ENCODE measurements at regions not wholly inside any gene's neighbourhood (a gene's known extent, or its start where the extent isn't known, plus 50 kb on each side); places are given as distances from the start of the nearest gene placed in this dataset.

DNA sequence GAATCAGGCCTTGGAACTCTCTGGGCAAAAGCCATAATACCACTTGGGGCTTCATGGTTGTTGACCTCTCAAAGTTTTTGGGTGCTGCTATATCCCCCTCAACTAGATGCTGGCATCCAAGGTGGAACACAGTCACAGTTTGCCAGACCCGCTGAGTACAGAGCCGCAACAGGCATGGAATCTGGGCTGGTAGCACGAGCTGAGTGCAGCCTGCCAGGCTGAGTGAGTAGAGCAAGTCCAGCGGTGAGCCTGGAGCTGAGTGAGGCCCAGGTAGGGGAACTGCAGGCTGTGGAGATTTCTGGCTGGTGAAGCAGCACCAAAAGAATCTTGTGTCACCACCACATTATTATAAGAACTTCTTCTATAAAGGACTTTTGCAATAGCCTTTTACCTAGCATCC lies 192.6 kb downstream of the PCDH17 start:
- Histone ChIP-seq H3F3A (ENCODE audit: insufficient read depth, low read length) (no peaks in the 10 kb centered on the region), H3K9ac (ENCODE audit: low read length) (no peak overlapping the region), H3K9me2 (replicated peaks; ENCODE audit: insufficient read depth, low read length) (no peaks in the 10 kb centered on the region), H3K36me3 (replicated peaks; ENCODE audit: insufficient read depth, low read length) (no peaks in the 10 kb centered on the region), H3K4me3 (ENCODE audit: low read length) (no peak overlapping the region), H3K27ac (ENCODE audit: low read length) (no peak overlapping the region), H2AFZ (ENCODE audit: low read length) (no peak overlapping the region), H3K4me1 (ENCODE audit: low read length) (no peaks in the 10 kb centered on the region), H3K79me2 (ENCODE audit: low read length) (no peaks in the 10 kb centered on the region), H3K4me2 (ENCODE audit: low read depth, low read length) (no peak overlapping the region), H3K9me3 (replicated peaks; ENCODE audit: insufficient read depth, low read length) (no peaks in the 10 kb centered on the region), H3K27me3 (replicated peaks; ENCODE audit: insufficient read depth, low read length) (no peaks in the 10 kb centered on the region), H4K20me1 (ENCODE audit: insufficient read depth, low read length) (no peaks in the 10 kb centered on the region)
- TF ChIP-seq, protein P1, sequence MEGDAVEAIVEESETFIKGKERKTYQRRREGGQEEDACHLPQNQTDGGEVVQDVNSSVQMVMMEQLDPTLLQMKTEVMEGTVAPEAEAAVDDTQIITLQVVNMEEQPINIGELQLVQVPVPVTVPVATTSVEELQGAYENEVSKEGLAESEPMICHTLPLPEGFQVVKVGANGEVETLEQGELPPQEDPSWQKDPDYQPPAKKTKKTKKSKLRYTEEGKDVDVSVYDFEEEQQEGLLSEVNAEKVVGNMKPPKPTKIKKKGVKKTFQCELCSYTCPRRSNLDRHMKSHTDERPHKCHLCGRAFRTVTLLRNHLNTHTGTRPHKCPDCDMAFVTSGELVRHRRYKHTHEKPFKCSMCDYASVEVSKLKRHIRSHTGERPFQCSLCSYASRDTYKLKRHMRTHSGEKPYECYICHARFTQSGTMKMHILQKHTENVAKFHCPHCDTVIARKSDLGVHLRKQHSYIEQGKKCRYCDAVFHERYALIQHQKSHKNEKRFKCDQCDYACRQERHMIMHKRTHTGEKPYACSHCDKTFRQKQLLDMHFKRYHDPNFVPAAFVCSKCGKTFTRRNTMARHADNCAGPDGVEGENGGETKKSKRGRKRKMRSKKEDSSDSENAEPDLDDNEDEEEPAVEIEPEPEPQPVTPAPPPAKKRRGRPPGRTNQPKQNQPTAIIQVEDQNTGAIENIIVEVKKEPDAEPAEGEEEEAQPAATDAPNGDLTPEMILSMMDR (IDR thresholded peaks at IDR 0.05; ENCODE audit: low read length) = no peak
- no peak for DNase-seq

DNA sequence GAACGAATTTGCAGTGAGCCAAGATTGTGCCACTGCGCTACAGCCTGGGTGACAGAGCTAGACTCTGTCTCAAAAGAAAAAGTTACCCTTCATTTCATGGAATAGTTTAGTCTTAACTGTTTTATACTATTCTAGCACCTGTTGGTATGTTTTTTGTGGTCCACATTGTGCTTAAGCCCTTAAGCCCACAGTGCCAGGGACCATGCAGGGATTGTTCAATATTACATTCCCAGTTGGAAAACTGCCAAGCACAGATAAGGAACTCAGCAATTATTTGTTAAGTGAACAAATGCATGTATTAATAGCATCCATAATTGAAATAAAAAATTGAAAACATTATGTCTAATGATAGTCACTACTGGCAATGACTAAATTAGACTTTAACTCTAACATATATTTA lies 193.5 kb downstream of the PCDH17 start:
- DNase-seq = no peak
- H3K4me3 ChIP-seq (ENCODE audit: low read length) = no peak overlapping the region
- no peak overlapping the region for H3K27ac ChIP-seq (ENCODE audit: low read length)
- H3K4me2 ChIP-seq (ENCODE audit: low read depth, low read length) = no peak overlapping the region
- no peaks in the 10 kb centered on the region for H3K4me1 ChIP-seq (ENCODE audit: low read length)
- H3K9me3 ChIP-seq (replicated peaks; ENCODE audit: insufficient read depth, low read length) = no peaks in the 10 kb centered on the region
- H4K20me1 ChIP-seq (ENCODE audit: insufficient read depth, low read length) = no peaks in the 10 kb centered on the region
- no peaks in the 10 kb centered on the region for H3K9me2 ChIP-seq (replicated peaks; ENCODE audit: insufficient read depth, low read length)
- no peaks in the 10 kb centered on the region for H3K27me3 ChIP-seq (replicated peaks; ENCODE audit: insufficient read depth, low read length)
- no peaks in the 10 kb centered on the region for H3K36me3 ChIP-seq (replicated peaks; ENCODE audit: insufficient read depth, low read length)
- no peaks in the 10 kb centered on the region for H3K79me2 ChIP-seq (ENCODE audit: low read length)
- no peak overlapping the region for H2AFZ ChIP-seq (ENCODE audit: low read length)
- H3K9ac ChIP-seq (ENCODE audit: low read length) = no peak overlapping the region
- no peaks in the 10 kb centered on the region for H3F3A ChIP-seq (ENCODE audit: insufficient read depth, low read length)
- no peak for TF ChIP-seq EZH2phosphoT487 (IDR thresholded peaks at IDR 0.05; ENCODE audit: low read length)
- TF ChIP-seq, protein P1 (IDR thresholded peaks at IDR 0.05; ENCODE audit: low read length) = no peak
- TF ChIP-seq EZH2 (optimal IDR thresholded peaks at IDR 0.05; ENCODE audit: low read depth, low read length) = no peak

DNA sequence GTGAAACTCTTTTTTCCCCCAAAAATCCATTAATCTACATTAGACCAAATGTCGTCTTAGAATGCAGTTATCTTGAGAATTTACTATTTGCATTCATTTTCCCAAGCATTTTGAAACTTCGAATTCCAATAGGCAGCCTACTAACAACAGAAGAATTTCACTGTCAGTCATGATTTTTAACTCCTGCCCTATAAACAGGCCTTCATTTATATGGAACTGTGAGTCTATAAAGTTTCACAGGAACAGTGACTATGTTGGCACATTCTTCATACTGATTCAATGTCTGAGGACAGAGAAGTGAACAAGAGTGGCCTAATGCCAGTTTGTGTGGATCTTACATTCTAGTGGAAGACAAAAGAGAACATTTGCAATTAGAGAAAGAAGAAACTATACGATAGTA lies 198.0 kb downstream of the PCDH17 start:
- Histone ChIP-seq H3K36me3 (replicated peaks; ENCODE audit: insufficient read depth, low read length) (no peaks in the 10 kb centered on the region), H3K4me3 (ENCODE audit: low read length) (no peak overlapping the region), H3K9ac (ENCODE audit: low read length) (no peak overlapping the region), H3K79me2 (ENCODE audit: low read length) (no peaks in the 10 kb centered on the region), H3F3A (ENCODE audit: insufficient read depth, low read length) (no peaks in the 10 kb centered on the region), H3K4me2 (ENCODE audit: low read depth, low read length) (no peak overlapping the region), H2AFZ (ENCODE audit: low read length) (no peak overlapping the region), H3K27ac (ENCODE audit: low read length) (no peak overlapping the region), H3K27me3 (replicated peaks; ENCODE audit: insufficient read depth, low read length) (no peaks in the 10 kb centered on the region), H3K4me1 (ENCODE audit: low read length) (no peaks in the 10 kb centered on the region), H3K9me2 (replicated peaks; ENCODE audit: insufficient read depth, low read length) (no peaks in the 10 kb centered on the region), H3K9me3 (replicated peaks; ENCODE audit: insufficient read depth, low read length) (no peaks in the 10 kb centered on the region), H4K20me1 (ENCODE audit: insufficient read depth, low read length) (no peaks in the 10 kb centered on the region)
- TF ChIP-seq EZH2phosphoT487 (IDR thresholded peaks at IDR 0.05; ENCODE audit: low read length) = no peak
- TF ChIP-seq, protein P1 (IDR thresholded peaks at IDR 0.05; ENCODE audit: low read length) = no peak
- TF ChIP-seq EZH2 (optimal IDR thresholded peaks at IDR 0.05; ENCODE audit: low read depth, low read length) = no peak
- DNase-seq = no peak

DNA sequence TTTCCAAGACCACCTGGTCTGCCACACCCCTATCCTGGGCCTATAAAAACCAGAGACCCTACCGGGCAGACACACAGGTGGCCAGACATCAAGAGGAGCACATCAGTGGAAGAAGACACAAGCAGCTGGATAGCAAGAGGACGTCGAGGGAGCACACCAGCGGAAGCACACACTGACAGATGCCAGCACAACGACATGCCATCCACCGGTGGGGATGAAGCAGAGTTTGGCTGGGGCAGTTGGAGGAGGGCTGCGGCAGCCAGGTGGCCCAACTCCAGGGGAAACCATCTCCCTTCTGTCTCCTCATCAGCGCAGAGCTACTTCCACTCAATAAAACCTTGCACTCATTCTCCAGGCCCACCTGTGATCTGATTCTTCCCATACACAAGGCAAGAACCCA lies 200.6 kb downstream of the PCDH17 start:
- no peak overlapping the region for H3K4me3 ChIP-seq (ENCODE audit: low read length)
- no peak overlapping the region for H3K4me2 ChIP-seq (ENCODE audit: low read depth, low read length)
- H3K36me3 ChIP-seq (replicated peaks; ENCODE audit: insufficient read depth, low read length) = no peaks in the 10 kb centered on the region
- TF ChIP-seq, protein P1 (IDR thresholded peaks at IDR 0.05; ENCODE audit: low read length) = no peak
- TF ChIP-seq EZH2phosphoT487 (IDR thresholded peaks at IDR 0.05; ENCODE audit: low read length) (no peak), EZH2 (optimal IDR thresholded peaks at IDR 0.05; ENCODE audit: low read depth, low read length) (no peak)
- H4K20me1 ChIP-seq (ENCODE audit: insufficient read depth, low read length) = no peaks in the 10 kb centered on the region
- no peaks in the 10 kb centered on the region for H3K79me2 ChIP-seq (ENCODE audit: low read length)
- no peaks in the 10 kb centered on the region for H3K4me1 ChIP-seq (ENCODE audit: low read length)
- H3K9me2 ChIP-seq (replicated peaks; ENCODE audit: insufficient read depth, low read length) = no peaks in the 10 kb centered on the region
- H3K27me3 ChIP-seq (replicated peaks; ENCODE audit: insufficient read depth, low read length) = no peaks in the 10 kb centered on the region
- no peak for DNase-seq
- H3K9ac ChIP-seq (ENCODE audit: low read length) = no peak overlapping the region
- no peak overlapping the region for H2AFZ ChIP-seq (ENCODE audit: low read length)
- H3K9me3 ChIP-seq (replicated peaks; ENCODE audit: insufficient read depth, low read length) = no peaks in the 10 kb centered on the region
- H3K27ac ChIP-seq (ENCODE audit: low read length) = no peak overlapping the region
- H3F3A ChIP-seq (ENCODE audit: insufficient read depth, low read length) = no peaks in the 10 kb centered on the region
